ENCODE measurements at regions not wholly inside any gene's neighbourhood (a gene's known extent, or its start where the extent isn't known, plus 50 kb on each side); places are given as distances from the start of the nearest gene placed in this dataset.
"Not testable (repeated sequence)": the region's sequence is repeated elsewhere in the genome, so short reads cannot be mapped to it uniquely, and the experiment has no call there.

GRCh38 chr1:146710838-146711521, 227.1 kb upstream of the NBPF12 start:
- not testable (repeated sequence) for DNase-seq

GRCh38 chr1:146709302-146709701, 228.8 kb upstream of the NBPF12 start:
- DNase-seq, result not testable (repeated sequence)

GRCh38 chr1:146704162-146704724, 233.9 kb upstream of the NBPF12 start:
- DNase-seq, result not testable (repeated sequence)

- DNase-seq, result not testable (repeated sequence)
These were observed 236.8 kb upstream of the NBPF12 start for GRCh38 chr1:146701320-146701719.

- DNase-seq, result not testable (repeated sequence)
These were observed 242.7 kb upstream of the NBPF12 start for GRCh38 chr1:146695388-146695787.

- not testable (repeated sequence) for DNase-seq
These were observed 246.3 kb upstream of the NBPF12 start for GRCh38 chr1:146691798-146692197.

- not testable (repeated sequence) for DNase-seq
These were observed 249.2 kb upstream of the NBPF12 start for GRCh38 chr1:146688893-146689292.

GRCh38 chr1:146686777-146687366, 251.3 kb upstream of the NBPF12 start:
- DNase-seq, result not testable (repeated sequence)

GRCh38 chr1:146683126-146683429, 255.0 kb upstream of the NBPF12 start:
- DNase-seq, result not testable (repeated sequence)

GRCh38 chr1:146682227-146683125, 255.6 kb upstream of the NBPF12 start:
- DNase-seq, result not testable (repeated sequence)

- DNase-seq, result not testable (repeated sequence)
These were observed 264.3 kb upstream of the NBPF12 start for GRCh38 chr1:146673729-146674299.

- DNase-seq, result not testable (repeated sequence)
These were observed 265.5 kb upstream of the NBPF12 start for GRCh38 chr1:146672608-146673007.

- DNase-seq, result not testable (repeated sequence)
These were observed 266.5 kb upstream of the NBPF12 start for GRCh38 chr1:146671588-146671987.

GRCh38 chr1:146670832-146671566, 267.1 kb upstream of the NBPF12 start:
- not testable (repeated sequence) for DNase-seq

GRCh38 chr1:146666275-146666674, 271.8 kb upstream of the NBPF12 start:
- DNase-seq, result not testable (repeated sequence)

GRCh38 chr1:146660242-146660641, 277.9 kb upstream of the NBPF12 start:
- not testable (repeated sequence) for DNase-seq

GRCh38 chr1:146656356-146657060, 281.6 kb upstream of the NBPF12 start:
- DNase-seq, result not testable (repeated sequence)

GRCh38 chr1:146654763-146655162, 283.4 kb upstream of the NBPF12 start:
- DNase-seq, result not testable (repeated sequence)

- not testable (repeated sequence) for DNase-seq
These were observed 292.0 kb upstream of the NBPF12 start for GRCh38 chr1:146645978-146646604.

GRCh38 chr1:146641534-146641933, 296.6 kb upstream of the NBPF12 start:
- DNase-seq, result not testable (repeated sequence)

- DNase-seq, result not testable (repeated sequence)
These were observed 297.5 kb upstream of the NBPF12 start for GRCh38 chr1:146640671-146641070.
